Tibial nerve (tissue), 4 donors: ENCODE measurements at regions not wholly inside any gene's neighbourhood (a gene's known extent, or its start where the extent isn't known, plus 50 kb on each side); places are given as distances from the start of the nearest gene placed in this dataset.

Experiments
- CTCF ChIP-seq, 5 experiments: fragments of 200-600 bp in 3 of 5; fragments of 450-650 bp in 2 of 5; sonication (generic) in 3 of 5; IDR thresholded peaks; one replicate each; pipeline ENCODE4 v1.5.1; 2016 to 2019; ENCODE audit warnings: antibody characterized with exemption in 5 of 5, mild to moderate bottlenecking in 3 of 5, moderate library complexity in 2 of 5
- EP300 ChIP-seq, 2 donors: sonication (generic); formaldehyde crosslinking; IDR thresholded peaks; one replicate each; pipeline ENCODE4 v1.6.1; 2017; ENCODE audit warnings: antibody characterized with exemption in 2 of 2, mild to moderate bottlenecking in 1 of 2

GRCh38 chr2:173676647-173677046 lies 288.5 kb downstream of the SP3 start:
- TF ChIP-seq EP300 (IDR thresholded peaks at IDR 0.05), result no peak
- no peak for TF ChIP-seq CTCF (IDR thresholded peaks at IDR 0.05)
